ENCODE measurements at regions not wholly inside any gene's neighbourhood (a gene's known extent, or its start where the extent isn't known, plus 50 kb on each side); places are given as distances from the start of the nearest gene placed in this dataset.

GRCh38 chrY:15468091-15468490, 943.8 kb downstream of the NLGN4Y start:
- no peak for TF ChIP-seq CTCF (IDR thresholded peaks at IDR 0.05; ENCODE audit: low read depth, low read length)
- no peak for TF ChIP-seq EZH2phosphoT487 (IDR thresholded peaks at IDR 0.05; ENCODE audit: low read depth)
